ENCODE measurements at regions not wholly inside any gene's neighbourhood (a gene's known extent, or its start where the extent isn't known, plus 50 kb on each side); places are given as distances from the start of the nearest gene placed in this dataset.

DNA sequence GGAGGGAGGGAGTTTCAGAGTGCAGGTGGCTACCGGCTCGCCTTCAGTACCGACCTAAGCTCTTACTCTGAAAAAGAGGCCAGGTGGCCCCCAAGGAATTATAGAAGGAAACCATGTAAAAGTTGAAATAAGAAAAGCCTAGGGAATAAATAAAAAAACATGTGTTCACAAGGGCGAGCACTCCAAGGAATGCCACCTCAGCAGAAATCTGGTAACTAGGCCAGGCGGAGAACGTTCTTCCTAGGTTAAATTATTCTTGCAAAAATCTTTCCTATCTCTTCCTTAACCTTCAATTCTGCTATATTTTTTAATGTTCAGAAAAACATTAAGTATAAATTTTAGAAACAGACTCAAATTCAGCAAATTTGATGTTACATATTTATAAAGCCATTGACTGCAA is 1260.3 kb upstream of the SLC10A2 start:
- no peak for DNase-seq (ENCODE audit: low spot score)

DNA sequence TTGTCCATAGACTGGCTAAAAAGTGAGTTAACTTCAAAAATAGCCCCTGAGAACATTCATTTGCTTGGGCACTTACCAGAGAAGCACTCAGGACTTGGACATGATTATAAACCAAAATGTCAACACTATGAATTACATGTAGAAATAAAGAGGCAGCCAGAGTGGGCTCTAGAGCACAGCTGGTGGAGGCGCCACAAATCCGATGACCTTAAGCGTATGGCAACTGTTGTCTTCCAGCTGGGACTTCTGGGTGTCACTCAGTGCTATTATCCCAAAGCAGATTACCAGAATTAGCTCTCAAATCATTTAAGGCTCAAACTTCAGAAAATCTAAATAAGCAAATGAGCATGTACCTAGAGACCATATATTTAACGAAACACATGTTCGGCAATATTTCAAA is 1255.5 kb upstream of the SLC10A2 start:
- no peak for DNase-seq (ENCODE audit: low spot score)

DNA sequence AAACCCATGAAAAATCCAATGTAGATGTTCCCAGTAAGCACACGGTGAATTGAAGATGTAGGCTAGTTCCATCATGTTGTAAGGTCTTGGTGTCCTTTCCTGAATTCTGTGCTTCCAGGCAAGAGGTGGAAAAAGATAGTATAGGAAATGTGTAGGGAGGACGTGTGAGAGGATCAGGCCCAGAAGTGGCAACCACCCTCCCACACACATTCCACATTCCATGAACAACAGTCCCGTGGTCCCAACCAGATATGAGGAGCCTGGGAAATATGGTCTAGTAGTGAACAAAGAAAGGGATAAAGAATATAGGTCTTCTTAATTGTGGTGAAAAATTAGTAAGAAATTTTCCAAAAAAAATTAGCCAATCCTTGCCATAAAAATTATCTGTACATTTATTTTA is 1254.2 kb upstream of the SLC10A2 start:
- no peak for DNase-seq (ENCODE audit: low spot score)

DNA sequence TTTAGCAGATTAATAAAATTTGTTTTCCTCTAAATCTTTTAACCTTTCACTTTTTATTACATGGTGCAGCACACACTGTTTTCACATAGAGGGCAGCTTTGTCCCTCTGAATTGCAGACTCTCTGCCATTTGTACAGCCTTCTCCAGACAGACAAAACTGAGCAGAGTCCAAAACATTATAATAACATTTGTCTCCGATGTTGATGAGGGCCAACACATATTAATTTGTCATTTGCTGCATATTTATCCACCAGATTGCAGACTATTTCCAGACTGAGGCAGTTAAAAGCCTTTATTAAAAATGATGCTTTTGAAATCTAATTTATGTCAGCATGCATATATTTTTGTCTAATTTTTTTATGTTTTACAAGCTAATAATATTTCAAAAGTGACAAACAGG is 1251.9 kb upstream of the SLC10A2 start:
- DNase-seq (ENCODE audit: low spot score), result peak; percentile 21

DNA sequence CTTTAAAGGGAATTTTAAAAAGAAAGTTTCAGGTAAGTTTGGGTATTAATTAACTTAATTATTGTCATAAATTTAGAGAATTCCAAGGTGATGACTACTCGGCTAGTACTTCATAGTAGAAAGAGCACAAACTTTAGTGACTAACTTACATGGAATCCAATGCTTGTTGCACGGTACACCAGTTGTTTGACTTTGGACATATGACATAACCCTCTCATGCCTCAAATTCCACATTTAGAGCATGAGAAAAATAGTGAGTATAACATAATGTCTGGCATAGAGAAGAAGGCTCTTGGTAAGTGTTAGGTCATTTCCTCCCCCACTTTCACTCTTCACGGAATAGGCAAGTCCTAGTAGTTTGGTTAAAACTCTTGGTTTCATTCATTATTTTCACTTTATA is 1249.4 kb upstream of the SLC10A2 start:
- DNase-seq (ENCODE audit: low spot score), result no peak

DNA sequence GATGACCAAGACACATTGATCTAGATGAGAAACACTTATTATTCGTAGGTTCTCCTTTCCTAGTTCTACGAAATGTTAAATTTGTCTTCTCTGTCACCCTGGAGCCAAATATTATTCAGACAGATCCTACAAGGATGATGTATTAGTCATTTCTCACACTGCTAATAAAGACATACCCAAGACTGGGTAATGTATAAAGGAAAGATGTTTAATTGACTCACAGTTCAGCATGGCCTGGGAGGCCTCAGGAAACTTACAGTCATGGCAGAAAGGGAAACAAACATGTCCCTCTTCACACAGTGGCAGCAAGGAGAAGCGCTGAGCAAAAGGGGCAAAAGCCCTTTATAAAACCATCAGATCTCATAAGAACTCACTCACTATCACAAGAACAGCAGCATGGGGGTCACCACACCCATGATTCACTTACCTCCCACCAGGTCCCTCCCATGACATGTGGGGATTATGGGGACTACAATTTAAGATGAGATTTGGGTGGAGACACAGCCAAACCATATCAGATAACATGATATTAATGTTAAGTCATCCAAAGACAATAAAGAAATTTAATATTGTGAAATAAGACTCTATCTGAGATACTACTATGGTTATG is 1248.8 kb upstream of the SLC10A2 start:
- no peak for DNase-seq (ENCODE audit: low spot score)

DNA sequence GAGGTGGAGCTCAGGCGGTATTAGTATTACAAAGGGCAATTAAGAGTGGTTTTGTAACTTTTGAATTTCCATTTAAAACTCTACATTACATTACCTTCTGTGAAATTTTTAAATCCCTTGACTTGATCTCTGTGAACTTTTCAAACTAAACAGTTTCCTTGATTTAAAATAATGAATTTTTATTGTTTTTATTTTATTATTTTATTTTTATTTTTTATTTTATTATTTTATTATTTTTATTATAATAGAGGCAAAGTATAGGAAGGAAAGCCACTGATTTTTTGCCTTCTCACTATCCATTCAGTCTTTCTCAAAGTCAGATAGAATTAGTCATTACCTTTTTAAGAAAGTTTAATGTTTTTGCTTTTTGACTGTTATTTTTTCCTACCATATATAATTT is 1248.1 kb upstream of the SLC10A2 start:
- DNase-seq (ENCODE audit: low spot score), result no peak

DNA sequence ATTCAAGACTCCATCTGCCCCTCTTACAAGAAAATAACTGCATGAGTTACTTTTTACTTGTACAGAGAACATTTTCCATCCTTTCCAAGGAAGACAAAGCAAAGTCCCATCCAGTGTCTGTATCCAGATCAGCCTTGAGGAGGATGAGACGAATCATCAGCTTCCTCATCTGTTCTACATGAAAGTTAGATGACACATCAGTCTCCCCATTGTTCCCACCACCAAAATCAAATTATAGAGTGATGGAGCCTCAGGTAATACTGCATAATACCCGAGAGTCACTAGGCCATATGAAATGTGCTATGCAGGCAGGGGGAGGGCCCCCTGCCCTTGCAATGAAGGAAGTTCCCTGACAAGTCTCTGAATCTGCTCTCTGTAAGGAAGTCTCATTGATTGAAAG is 1244.6 kb upstream of the SLC10A2 start:
- no peak for DNase-seq (ENCODE audit: low spot score)

DNA sequence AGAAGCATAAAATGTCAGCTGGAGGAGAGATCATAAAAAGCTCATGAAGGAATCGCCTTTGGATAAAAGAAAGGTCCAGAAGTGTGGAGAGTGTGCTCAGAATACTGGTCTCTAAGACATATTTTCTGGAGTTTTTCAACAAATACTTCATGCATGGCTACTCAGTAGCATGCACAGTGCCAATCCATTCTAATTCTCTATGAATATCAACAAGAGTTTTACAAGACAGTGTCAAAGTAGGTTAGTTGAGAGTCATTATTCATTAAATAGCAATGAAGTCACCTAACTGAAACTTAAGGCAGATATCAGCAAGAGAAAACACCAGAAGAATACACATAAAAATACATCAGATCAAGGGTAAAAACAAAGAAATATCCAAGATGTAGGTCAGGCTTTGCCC is 1243.2 kb upstream of the SLC10A2 start:
- no peak for DNase-seq (ENCODE audit: low spot score)

DNA sequence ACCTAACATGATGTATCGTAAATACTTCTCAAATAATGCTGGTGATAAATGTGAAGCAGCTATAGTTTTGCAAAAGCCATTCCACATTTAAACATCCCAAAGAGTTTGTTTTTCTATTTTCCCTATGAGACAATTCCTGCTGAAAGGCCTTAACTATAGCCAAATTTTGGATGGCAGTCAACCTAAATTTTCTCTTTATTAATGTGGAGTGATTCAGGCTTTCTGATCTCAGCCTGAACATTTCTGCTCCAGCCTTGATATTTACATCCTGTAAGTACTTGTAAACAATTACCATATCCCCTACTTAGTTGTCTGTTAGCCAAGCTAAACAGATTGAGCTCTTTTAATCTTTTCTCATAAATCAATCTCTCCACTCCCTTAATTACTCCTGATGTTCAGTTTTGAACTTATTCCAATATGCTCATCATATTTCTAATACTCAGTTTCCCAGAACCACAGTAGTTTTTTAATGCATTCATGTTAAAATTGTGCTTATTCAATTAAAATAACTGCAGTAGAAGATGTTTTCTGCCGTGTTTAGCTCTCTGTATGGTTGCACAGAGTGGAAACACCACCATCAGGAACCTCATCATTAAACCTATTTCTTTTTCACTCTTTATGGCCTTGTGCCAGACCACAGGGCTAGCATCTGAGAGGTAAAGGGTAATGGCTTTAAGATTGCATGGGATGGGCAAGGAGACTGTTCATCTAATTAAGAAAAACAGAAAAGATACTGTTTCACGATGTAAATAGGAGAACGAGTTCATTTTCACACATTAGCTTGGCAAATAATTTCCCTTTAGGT is 1235.2 kb upstream of the SLC10A2 start:
- no peak for DNase-seq (ENCODE audit: low spot score)

DNA sequence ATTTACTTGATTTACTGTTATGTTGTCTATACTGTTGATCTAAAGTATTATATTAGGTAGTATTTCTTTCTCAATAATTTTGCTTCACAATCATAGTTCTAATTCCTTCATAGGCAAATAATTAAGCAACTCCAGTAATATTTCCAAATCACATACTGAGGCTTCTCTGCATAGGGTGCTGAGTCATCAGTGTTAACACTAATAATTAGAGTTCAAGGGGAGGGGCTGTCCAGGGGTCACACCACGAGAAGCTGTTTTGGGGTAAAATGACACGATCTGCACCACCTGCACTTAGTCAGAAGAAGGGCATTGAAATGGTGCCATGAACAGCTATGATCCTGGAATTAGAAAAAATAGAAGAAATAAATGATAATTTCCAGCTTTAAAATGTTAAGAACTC is 1230.9 kb upstream of the SLC10A2 start:
- DNase-seq (ENCODE audit: low spot score), result no peak

DNA sequence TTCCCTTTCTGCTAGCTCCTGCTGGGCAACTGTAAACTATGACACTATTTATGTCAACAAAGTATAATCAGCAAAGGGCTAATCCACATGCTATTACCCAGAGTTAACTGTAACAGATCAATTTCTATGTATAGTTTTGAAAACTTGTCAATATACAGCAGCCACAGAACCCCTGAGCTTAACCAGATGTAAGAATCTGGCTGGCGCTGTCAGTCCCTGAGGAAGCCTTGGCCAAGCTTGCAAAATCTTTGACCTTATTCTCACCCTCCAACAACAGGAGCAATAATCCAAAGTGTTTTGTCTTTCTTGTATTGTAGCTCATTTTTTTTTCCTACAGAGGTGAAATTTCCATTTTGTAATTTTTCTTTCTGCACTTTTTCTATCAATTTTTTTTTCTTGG is 1230.1 kb upstream of the SLC10A2 start:
- no peak for DNase-seq (ENCODE audit: low spot score)

DNA sequence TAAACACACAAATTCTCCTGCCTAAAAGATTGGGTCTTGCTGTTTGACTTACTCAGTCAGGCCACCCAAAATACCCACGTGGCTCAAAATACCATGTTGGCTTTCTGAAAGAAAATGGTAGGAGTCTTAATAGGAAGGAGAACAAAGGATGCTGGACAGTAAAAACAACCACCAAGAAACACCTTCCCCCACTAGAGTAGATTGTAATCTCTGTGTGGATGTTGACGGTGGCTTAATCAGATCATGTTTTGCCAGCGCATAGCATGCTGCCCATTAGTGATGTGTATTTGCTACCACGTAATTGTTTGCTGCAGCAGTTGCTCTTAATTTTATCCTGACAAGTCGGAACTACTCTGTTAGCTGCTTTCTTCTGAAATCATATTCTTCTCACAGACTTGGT is 1229.3 kb upstream of the SLC10A2 start:
- no peak for DNase-seq (ENCODE audit: low spot score)

DNA sequence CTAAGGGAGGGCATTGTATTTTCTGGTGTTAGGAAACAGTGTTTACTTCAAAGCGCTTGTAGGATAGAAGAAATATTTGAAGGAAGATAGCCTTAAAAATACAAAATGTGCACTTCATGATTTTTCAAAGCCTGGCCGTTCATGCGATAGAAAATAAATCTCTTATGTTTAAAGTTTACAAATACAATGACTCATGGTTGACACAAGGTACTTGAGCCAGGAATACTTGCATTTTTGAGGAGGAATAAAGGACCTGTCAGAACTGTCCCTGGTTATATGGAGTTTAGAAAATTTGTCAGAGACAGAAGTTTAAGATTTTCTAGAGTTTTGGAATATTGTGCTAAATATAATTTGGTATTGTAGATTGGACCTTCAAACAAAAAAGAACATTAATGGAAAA is 1223.2 kb upstream of the SLC10A2 start:
- DNase-seq (ENCODE audit: low spot score), result no peak

DNA sequence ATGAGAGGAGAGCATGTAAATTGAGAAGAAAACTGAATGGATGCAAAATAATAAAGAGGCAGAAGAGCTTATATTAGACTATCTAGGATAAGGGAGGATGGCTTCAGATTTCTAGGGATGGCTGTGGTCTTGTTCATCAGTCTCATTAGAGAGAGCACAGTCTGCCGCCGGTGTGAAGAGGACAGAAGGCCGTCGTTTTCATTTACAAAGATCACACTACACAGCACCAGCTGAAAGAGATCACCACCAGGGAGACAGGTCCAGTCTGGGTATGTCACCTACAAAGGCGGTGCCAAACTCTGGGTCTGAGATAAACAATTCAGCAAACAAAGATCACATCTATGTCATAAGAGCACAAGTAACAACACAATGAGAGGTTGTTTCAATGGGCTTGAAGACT is 1222.3 kb upstream of the SLC10A2 start:
- DNase-seq (ENCODE audit: low spot score), result no peak

DNA sequence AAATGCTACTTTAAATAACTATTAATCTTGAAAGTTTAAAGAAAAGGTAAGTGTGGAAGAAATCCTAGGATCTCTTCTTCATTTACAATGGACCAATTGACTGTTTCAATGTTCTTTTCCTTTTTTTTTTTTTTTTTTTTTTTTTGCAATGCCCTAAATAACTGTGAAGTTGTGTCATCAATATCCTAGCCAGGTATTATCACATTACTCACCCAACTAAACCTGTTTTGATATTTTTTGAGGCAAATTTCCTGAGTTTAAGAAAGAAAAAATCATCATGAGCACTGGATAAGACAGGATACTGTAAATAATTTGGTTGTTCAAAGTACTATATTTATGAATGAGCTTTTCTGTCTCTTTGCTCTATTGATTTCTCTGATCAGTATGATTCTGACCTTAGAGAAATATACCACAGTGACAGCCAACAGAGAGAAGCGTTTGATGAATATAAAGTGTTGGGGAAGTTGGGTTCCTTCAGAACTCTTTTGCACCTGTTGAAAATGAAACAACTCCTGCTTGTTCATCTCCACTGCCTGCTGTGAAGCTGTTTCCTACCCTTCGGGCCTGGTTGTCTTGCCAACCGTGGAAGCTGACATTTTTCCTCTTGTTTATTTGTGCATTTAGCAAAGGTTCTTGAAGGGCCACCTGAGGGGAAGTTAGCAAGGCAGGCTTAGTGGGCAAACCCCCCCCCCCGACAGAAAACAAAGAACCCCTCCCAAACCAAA is 1220.5 kb upstream of the SLC10A2 start:
- DNase-seq (ENCODE audit: low spot score), result no peak

DNA sequence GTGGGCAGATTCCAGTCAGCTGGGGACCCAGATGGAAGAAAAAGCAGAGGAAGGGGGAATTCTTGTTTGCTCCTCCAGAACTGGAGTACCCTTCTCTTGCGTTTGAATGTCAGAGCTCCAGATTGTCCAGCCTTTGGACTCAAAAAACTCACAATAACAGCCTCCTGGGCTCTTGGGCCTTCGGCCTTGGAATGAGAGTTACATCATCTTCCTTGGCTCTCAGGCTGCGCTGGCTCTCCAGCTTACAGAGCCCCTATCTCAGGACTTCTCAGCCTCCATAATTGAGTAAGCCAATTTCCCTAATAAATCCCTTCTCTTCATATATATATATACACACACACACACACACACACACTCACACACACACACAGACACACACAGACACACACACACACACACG is 1215.7 kb upstream of the SLC10A2 start:
- DNase-seq (ENCODE audit: low spot score), result no peak

DNA sequence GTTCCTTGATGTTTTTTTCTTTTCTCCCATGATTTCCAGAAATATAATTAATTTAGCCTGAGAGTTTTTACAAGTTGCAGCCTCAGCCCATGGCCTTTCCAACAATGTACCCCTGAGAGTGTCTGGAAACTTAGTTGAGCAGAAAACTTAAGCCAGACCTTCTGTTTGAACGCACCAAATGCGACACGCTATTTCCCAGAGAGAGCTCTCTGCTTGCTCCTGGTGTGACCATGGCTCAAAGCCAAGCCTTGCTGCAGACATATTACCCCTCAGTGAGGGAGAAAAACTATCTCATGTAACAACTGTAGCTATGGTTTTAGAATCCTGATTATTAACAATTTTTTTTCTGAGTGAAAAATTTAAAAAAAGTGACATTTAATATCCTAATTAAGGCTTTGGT is 1204.5 kb upstream of the SLC10A2 start:
- DNase-seq (ENCODE audit: low spot score), result no peak

DNA sequence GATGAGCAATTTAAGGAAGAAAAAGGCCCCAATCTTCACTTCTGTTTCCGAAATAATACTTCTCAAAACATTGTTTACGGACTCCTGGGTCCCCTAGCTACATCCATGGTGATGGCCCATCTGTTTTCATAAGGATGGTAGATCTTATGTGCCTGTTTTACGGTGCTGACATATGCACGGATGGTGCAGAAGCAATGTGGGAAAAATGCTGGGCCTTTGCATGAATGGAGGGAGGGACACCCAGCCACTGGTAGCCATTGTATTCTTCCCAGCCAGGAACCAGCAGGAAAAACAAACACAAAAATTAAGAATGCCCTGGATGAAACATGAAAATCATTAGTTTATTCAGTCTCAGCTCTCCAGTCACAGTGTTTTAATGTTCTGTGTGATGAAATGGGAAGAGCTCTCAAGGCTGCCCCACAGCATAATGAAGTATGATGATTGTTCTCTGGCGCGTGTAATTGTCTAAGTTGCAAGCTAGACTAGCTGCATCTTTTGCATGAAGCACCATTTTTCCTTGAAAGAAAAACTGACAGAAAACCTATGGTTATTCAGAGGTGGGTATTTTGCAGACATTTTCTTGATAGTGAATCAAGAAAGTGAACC is 1201.1 kb upstream of the SLC10A2 start:
- DNase-seq (ENCODE audit: low spot score), result no peak

DNA sequence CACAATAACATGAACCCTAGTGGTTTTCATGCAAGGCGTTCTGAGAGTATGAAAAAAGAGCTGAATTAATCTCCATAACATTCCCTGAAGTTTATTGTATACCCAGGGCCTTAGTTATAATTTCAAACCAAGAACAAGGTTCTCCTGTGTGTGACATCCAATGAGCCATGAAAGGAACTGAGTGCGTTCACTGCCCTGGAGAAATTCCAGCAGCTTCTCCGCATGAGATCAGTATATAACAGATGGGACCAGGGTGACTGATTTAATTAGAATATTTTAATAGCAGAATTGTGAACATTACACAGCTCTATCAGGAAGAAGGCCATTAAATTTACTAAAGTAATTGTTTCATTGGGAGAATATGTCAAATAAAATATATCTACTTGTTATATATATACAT is 1190.5 kb upstream of the SLC10A2 start:
- peak; percentile 2 for DNase-seq (ENCODE audit: low spot score)

DNA sequence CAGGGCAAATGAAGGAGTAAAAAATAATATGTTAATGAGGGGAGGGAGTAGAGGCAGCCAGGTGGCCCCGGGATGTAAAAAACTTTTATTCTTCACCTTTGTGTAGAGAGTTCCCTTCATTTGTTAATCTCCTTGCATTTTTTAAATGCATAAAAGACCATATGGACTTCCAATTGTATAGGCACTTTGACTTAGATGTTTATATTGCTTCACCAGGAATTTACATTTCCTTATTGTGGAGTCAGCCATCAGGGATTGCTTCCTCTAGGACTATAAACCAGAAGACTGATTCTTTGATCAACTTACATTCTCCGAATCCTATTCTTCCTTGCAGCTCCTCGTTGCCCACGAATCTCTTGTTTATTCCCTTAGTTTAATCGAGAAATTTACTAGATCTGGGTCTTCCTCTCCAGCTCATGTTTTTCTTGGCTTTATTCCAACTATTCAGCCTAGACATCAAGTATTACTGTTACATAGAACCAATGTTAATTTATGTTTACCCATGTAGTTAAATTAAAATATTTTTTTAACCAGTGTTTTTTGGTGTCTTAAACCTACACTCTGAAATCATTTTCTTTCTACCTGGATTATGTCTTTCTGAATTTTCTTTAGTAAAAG is 1187.0 kb upstream of the SLC10A2 start:
- DNase-seq (ENCODE audit: low spot score), result peak; percentile 1

DNA sequence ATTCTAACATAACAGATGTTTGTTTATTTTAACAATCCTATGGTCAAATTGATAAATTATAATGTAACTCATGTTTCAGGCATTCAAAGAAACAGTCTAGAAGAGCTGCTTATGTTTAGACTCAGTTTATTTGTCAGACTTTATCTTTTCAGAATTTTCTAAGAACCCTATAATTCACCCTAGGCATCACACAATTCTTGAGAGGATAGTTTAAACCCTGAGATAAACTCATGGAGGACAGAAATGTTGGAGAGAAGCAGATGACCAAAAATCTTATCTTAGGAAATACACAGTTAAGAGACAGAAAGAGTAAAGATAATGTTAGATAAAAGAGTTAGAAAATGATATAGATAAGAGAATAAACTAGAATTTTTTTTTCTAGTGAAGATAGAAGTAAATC is 1185.7 kb upstream of the SLC10A2 start:
- DNase-seq (ENCODE audit: low spot score), result no peak

DNA sequence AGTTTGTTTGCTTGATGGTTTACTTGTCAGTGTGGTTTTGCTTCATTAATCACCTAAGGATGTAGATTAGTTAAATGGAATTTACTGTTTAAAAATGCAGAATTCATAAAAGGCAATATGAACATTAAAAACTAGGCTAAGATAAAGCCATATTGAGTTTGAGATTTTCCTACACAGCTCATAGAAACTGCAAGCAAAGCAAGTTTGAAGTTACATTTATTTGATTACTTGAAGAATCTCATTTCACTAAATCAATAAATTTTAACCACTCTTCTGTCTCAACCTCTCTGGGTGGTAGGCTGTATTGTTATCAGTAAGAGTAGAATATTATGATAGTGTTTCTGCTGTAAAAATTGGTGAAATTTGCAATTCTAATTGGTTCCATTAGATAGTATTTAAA is 1180.7 kb upstream of the SLC10A2 start:
- DNase-seq (ENCODE audit: low spot score), result no peak
